ENCODE measurements at regions not wholly inside any gene's neighbourhood (a gene's known extent, or its start where the extent isn't known, plus 50 kb on each side); places are given as distances from the start of the nearest gene placed in this dataset.

- no peaks in the 10 kb centered on the region for H3K27me3 ChIP-seq (ENCODE audit: insufficient read depth, poor library complexity, severe bottlenecking)
- H3K9me3 ChIP-seq (ENCODE audit: severe bottlenecking) = no peaks in the 10 kb centered on the region
- H3K36me3 ChIP-seq (ENCODE audit: low read depth) = no peaks in the 10 kb centered on the region
- DNase-seq (ENCODE audit: low spot score) = no peak
- no peak for ATAC-seq (ENCODE audit: low read depth)
- no peak overlapping the region for H3K27ac ChIP-seq (ENCODE audit: poor library complexity, severe bottlenecking)
- TF ChIP-seq CTCF (IDR thresholded peaks at IDR 0.05; ENCODE audit: poor library complexity, severe bottlenecking) = no peak
- peaks cover 16% of the 10 kb centered on the region for H3K4me1 ChIP-seq (ENCODE audit: insufficient read depth, poor library complexity, severe bottlenecking)
- H3K4me3 ChIP-seq (ENCODE audit: severe bottlenecking) = no peak overlapping the region
Observed at GRCh38 chr5:68426586-68426985, 211.0 kb downstream of the PIK3R1 start.

- H3K27me3 ChIP-seq (ENCODE audit: insufficient read depth, poor library complexity, severe bottlenecking) = no peaks in the 10 kb centered on the region
Observed at GRCh38 chr5:68428231-68428811, 212.8 kb downstream of the PIK3R1 start.

GRCh38 chr5:68429510-68429909 is 214.0 kb downstream of the PIK3R1 start:
- Histone ChIP-seq H3K9me3 (ENCODE audit: severe bottlenecking) (no peaks in the 10 kb centered on the region), H3K36me3 (ENCODE audit: low read depth) (no peaks in the 10 kb centered on the region), H3K4me1 (ENCODE audit: insufficient read depth, poor library complexity, severe bottlenecking) (peaks cover 24% of the 10 kb centered on the region), H3K4me3 (ENCODE audit: severe bottlenecking) (no peak overlapping the region), H3K27me3 (ENCODE audit: insufficient read depth, poor library complexity, severe bottlenecking) (no peaks in the 10 kb centered on the region), H3K27ac (ENCODE audit: poor library complexity, severe bottlenecking) (no peak overlapping the region)
- ATAC-seq (ENCODE audit: low read depth) = no peak
- DNase-seq (ENCODE audit: low spot score) = no peak
- no peak for TF ChIP-seq CTCF (IDR thresholded peaks at IDR 0.05; ENCODE audit: poor library complexity, severe bottlenecking)

More at GRCh38 chr5:68428231-68428811, 212.8 kb downstream of the PIK3R1 start:
- no peak for ATAC-seq (ENCODE audit: low read depth)
- Histone ChIP-seq H3K36me3 (ENCODE audit: low read depth) (no peaks in the 10 kb centered on the region), H3K9me3 (ENCODE audit: severe bottlenecking) (no peaks in the 10 kb centered on the region), H3K27ac (ENCODE audit: poor library complexity, severe bottlenecking) (no peak overlapping the region), H3K4me3 (ENCODE audit: severe bottlenecking) (no peak overlapping the region), H3K4me1 (ENCODE audit: insufficient read depth, poor library complexity, severe bottlenecking) (peaks cover 23% of the 10 kb centered on the region)
- no peak for TF ChIP-seq CTCF (IDR thresholded peaks at IDR 0.05; ENCODE audit: poor library complexity, severe bottlenecking)
- no peak for DNase-seq (ENCODE audit: low spot score)

- TF ChIP-seq CTCF (IDR thresholded peaks at IDR 0.05; ENCODE audit: poor library complexity, severe bottlenecking) = no peak
- ATAC-seq (ENCODE audit: low read depth) (no peak), DNase-seq (ENCODE audit: low spot score) (no peak)
- Histone ChIP-seq H3K4me3 (ENCODE audit: severe bottlenecking) (no peak overlapping the region), H3K27me3 (ENCODE audit: insufficient read depth, poor library complexity, severe bottlenecking) (no peaks in the 10 kb centered on the region), H3K4me1 (ENCODE audit: insufficient read depth, poor library complexity, severe bottlenecking) (peaks cover 22% of the 10 kb centered on the region), H3K27ac (ENCODE audit: poor library complexity, severe bottlenecking) (no peak overlapping the region), H3K36me3 (ENCODE audit: low read depth) (no peaks in the 10 kb centered on the region), H3K9me3 (ENCODE audit: severe bottlenecking) (no peaks in the 10 kb centered on the region)
Observed at GRCh38 chr5:68430279-68430678, 214.7 kb downstream of the PIK3R1 start.

GRCh38 chr5:68431186-68431585 is 215.6 kb downstream of the PIK3R1 start:
- H3K27me3 ChIP-seq (ENCODE audit: insufficient read depth, poor library complexity, severe bottlenecking) = no peaks in the 10 kb centered on the region
- no peaks in the 10 kb centered on the region for H3K36me3 ChIP-seq (ENCODE audit: low read depth)
- no peak for DNase-seq (ENCODE audit: low spot score)
- no peak for ATAC-seq (ENCODE audit: low read depth)
- no peak overlapping the region for H3K4me3 ChIP-seq (ENCODE audit: severe bottlenecking)
- no peak overlapping the region for H3K27ac ChIP-seq (ENCODE audit: poor library complexity, severe bottlenecking)
- TF ChIP-seq CTCF (IDR thresholded peaks at IDR 0.05; ENCODE audit: poor library complexity, severe bottlenecking) = no peak
- H3K4me1 ChIP-seq (ENCODE audit: insufficient read depth, poor library complexity, severe bottlenecking) = peaks cover 19% of the 10 kb centered on the region
- no peaks in the 10 kb centered on the region for H3K9me3 ChIP-seq (ENCODE audit: severe bottlenecking)
